GM12865 (cell line): ENCODE measurements at regions not wholly inside any gene's neighbourhood (a gene's known extent, or its start where the extent isn't known, plus 50 kb on each side); places are given as distances from the start of the nearest gene placed in this dataset.

ENCODE experiments used
- DNase-seq: peaks from one replicate; pipeline ENCODE4 v3.0.0; 2010; ENCODE audit warnings: low read depth
- H3K4me3 ChIP-seq: 2 replicates; pipeline ENCODE4 v1.5.1; 2011; ENCODE audit warnings: mild to moderate bottlenecking, low read depth, low read length, control low read depth
- TF ChIP-seq, protein P1 (sequence below): IDR thresholded peaks from 2 replicates; pipeline ENCODE4 v1.5.1; 2011; ENCODE audit warnings: low read length, control low read depth, low read depth, inconsistent platforms; ENCODE audit not compliant: insufficient read depth; ENCODE audit errors: missing control alignments

DNA sequence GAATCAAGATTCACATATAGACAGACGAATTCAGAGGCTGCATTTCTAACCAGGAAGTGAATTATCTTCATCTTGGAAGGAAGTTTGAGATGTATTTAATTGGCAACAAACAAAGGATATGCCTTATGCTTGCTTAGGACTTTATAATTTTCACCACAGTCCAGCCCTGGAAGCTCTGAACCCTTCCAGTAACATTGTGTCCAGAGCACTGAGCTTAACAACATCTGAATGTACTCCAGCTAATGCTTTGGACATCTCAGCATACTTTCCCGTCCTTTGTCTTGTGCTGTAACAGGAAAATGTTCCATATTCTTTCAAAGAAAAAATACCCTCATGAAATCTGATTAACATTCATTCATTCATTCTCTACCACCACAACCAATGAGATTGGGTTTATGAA lies 136.3 kb upstream of the SPATS2L start:
- DNase-seq: no peak
- TF ChIP-seq, protein P1, sequence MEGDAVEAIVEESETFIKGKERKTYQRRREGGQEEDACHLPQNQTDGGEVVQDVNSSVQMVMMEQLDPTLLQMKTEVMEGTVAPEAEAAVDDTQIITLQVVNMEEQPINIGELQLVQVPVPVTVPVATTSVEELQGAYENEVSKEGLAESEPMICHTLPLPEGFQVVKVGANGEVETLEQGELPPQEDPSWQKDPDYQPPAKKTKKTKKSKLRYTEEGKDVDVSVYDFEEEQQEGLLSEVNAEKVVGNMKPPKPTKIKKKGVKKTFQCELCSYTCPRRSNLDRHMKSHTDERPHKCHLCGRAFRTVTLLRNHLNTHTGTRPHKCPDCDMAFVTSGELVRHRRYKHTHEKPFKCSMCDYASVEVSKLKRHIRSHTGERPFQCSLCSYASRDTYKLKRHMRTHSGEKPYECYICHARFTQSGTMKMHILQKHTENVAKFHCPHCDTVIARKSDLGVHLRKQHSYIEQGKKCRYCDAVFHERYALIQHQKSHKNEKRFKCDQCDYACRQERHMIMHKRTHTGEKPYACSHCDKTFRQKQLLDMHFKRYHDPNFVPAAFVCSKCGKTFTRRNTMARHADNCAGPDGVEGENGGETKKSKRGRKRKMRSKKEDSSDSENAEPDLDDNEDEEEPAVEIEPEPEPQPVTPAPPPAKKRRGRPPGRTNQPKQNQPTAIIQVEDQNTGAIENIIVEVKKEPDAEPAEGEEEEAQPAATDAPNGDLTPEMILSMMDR: no peak
- H3K4me3 ChIP-seq: no peak overlapping the region

DNA sequence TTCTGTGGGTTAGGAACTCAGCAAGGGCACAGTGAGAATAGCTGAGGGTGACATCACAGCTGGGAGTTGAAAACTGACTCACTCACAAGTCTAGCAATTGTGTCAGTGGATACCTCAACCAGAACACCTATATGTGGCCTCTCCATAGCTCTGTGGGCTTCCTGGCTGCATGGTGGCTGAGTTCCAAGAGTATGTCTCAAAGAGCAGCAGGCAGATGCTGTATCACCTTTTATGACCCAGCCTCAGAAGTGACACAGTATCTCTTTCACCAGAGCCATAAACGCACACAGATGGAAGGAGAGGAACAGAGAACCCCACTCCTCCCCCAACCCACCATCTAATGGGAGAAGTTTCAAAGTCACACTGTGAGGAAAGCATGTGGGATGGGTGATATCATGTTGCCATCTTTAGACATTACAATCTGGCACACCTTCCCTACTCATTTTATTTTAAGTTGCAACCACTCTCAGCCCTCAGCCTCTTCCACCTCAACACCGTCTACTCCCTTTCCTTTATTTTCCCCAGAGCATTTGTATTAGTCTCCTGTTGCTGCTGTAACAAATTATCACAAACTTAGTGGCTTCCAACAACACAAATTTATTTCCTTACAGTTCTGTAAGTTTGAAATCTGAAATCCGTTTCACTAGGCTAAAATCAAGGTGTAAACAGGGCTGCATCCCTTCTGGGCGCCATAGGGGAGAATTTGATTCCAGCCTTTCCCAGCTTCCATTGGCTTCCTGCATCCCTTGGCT lies 134.6 kb upstream of the SPATS2L start:
- TF ChIP-seq, protein P1: no peak
- H3K4me3 ChIP-seq: no peak overlapping the region
- DNase-seq: no peak

DNA sequence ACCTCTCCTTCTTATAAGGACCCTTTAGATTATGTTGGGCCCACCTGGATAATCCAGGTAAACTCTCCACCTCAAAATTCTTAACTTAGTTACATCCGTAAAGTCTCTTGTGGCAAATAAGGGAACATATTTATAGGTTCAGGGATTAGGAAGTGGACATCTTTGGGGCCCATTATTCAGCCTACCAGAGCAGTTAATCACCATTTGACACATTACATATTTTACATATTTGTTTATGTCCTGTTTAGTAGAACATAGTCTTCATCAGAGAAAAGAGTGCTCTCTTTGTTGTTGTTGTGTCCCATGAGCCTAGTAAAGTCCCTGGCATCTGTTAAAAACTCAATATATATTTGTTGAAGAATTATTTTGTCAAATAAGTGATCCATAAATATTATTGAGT lies 134.0 kb upstream of the SPATS2L start:
- H3K4me3 ChIP-seq: no peak overlapping the region
- no peak for DNase-seq
- TF ChIP-seq, protein P1: no peak

DNA sequence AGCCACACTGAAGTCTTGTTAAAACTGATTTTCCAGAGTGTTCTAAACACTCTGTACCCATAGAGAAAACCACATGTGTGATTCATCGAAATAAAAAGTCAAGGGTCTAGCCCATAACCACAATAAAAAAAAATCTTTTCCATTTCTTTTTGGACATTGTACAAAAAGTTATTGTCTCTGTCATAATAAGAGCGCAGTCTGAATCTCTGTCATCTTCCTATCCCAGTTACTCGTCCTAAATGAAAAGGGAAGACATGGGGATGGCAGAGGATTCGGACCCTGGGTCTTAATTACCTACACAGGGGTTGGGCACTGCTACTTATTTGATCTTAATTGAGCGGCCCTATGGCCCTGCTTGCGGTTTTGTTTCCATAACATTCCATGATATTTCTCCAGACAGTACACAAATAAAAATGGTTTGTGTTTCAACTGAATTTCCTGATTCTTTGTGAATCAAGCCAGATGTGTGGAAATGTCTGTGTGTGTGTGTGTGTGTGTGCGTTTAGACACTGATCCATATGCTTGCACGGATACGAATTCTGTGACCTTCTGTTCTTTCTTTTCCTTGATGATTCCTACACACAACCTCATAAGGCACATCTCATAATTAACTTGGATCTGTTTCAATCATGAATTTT lies 133.4 kb upstream of the SPATS2L start:
- TF ChIP-seq, protein P1: no peak
- no peak overlapping the region for H3K4me3 ChIP-seq
- no peak for DNase-seq

DNA sequence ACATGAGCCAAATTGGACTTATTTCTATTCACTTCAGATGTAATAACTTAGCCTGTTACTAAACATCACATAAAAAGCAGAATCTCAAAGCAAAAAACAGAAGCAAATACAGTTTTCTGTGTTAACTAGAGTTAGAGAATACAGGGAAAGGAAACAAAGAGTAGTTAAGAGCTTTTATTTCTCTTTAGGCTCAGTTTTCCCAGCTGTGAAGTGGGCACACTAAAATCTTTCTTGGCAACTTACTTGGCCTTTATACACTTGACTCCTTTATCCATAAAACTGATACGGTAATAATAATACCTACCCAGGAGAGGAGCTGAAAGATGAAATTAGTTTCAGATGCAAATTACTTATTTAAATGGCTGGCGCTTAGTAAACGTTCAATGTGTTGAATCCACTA lies 132.8 kb upstream of the SPATS2L start:
- TF ChIP-seq, protein P1: no peak
- H3K4me3 ChIP-seq: no peak overlapping the region
- DNase-seq: no peak

DNA sequence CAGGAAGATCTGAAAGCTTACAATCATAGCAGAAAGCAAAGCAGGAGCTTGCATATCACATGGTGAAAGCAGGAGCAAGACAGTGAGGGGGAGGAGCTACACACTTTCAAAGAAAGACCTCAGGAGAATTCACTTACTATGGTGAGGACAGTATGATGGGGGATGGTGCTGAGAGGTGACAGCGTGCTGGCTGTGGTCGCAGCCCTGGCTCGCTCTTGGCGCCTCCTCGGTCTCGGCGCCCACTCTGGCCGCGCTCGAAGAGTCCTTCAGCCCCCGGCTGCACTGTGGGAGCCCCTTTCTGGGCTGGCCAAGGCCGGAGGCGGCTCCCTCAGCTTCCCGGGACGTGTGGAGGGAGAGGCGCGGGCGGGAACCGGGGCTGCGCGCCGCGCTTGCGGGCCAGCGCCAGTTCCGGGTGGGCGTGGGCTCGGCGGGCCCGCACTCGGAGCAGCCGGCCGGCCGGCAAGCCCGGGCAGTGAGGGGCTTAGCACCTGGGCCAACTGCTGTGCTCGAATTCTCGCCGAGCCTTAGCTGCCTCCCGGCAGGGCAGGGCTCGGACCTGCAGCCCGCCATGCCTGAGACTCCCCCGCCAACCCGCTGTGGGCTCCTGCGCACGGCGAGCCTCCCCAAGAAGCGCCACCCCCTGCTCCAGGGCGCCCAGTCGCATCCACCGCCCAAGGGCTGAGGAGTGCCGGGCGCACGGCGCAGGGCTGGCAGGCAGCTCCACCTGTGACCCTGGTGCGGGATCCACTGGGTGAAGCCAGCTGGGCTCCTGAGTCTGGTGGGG lies 131.9 kb upstream of the SPATS2L start:
- TF ChIP-seq, protein P1: no peak
- H3K4me3 ChIP-seq: no peak overlapping the region
- DNase-seq: no peak
